HepG2 (cell line): ENCODE measurements at regions not wholly inside any gene's neighbourhood (a gene's known extent, or its start where the extent isn't known, plus 50 kb on each side); places are given as distances from the start of the nearest gene placed in this dataset.

Experiments
- CHD2 ChIP-seq: IDR thresholded peaks from 2 replicates; pipeline ENCODE4 v1.6.1; 2011; ENCODE audit warnings: low read depth, low read length, improper control_type of control experiment
- FOXJ3 ChIP-seq: sonication (generic); formaldehyde crosslinking; IDR thresholded peaks from 2 replicates; pipeline ENCODE4 v1.4.0; 2020; ENCODE audit warnings: missing genetic modification reagents, mild to moderate bottlenecking, borderline replicate concordance
- HDAC2 ChIP-seq: sonication (generic); formaldehyde crosslinking; IDR thresholded peaks from 2 replicates; pipeline ENCODE4 v1.4.0; 2020; ENCODE audit warnings: missing genetic modification reagents
- KMT2B ChIP-seq: IDR thresholded peaks from 2 replicates; pipeline ENCODE4 v1.6.1; 2016; ENCODE audit warnings: missing genetic modification reagents, missing compliant biosample characterization
- PBX3 ChIP-seq: sonication (generic); formaldehyde crosslinking; IDR thresholded peaks from 2 replicates; pipeline ENCODE4 v1.8.1; 2023; ENCODE audit warnings: missing genetic modification reagents, inconsistent platforms, borderline replicate concordance
- ZBTB2 ChIP-seq: sonication (generic); formaldehyde crosslinking; IDR thresholded peaks from 2 replicates; pipeline ENCODE4 v1.8.0; 2022; ENCODE audit warnings: low read depth, missing genetic modification reagents
- TF ChIP-seq, protein P1 (sequence below): sonication (generic); formaldehyde crosslinking; IDR thresholded peaks from 2 replicates; pipeline ENCODE4 v1.8.1; 2023; ENCODE audit warnings: mild to moderate bottlenecking, missing genetic modification reagents, borderline replicate concordance
- TF ChIP-seq, protein P2 (sequence below), 2 experiments: IDR thresholded peaks; 2 replicates each; pipeline ENCODE4 v1.6.1; 2011 to 2012; ENCODE audit warnings: low read length in 2 of 2, borderline replicate concordance in 1 of 2, low read depth in 1 of 2, mild to moderate bottlenecking in 1 of 2, moderate library complexity in 1 of 2
- TF ChIP-seq, protein P3 (sequence below): sonication (generic); formaldehyde crosslinking; IDR thresholded peaks from 2 replicates; pipeline ENCODE4 v1.5.1; 2020; ENCODE audit warnings: mild to moderate bottlenecking, missing genetic modification reagents, borderline replicate concordance

DNA sequence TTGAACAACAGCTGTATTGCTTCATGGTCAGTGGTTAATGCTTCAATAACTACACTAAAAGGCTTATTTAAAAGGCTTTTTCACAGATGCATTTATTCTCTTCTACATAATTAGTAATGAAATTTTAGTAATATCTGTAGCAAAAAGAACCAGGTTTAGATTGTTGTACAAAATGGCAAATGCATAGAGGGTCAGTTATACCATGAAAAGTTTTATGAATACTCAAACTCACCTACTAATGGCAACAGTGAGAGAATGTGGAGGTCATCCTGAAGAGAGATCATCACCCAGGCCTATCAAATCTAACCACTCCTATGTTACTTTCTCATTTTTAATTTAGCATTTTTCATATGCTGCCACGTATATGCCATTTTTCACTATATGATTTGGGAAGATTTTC is 444.3 kb upstream of the CDH9 start:
- TF ChIP-seq KMT2B, result no peak
- TF ChIP-seq PBX3 (CRISPR knock-in tag), result no peak
- no peak for TF ChIP-seq CHD2
- TF ChIP-seq, protein P1, sequence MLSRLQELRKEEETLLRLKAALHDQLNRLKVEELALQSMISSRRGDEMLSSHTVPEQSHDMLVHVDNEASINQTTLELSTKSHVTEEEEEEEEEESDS (CRISPR knock-in tag), result no peak
- TF ChIP-seq, protein P2, sequence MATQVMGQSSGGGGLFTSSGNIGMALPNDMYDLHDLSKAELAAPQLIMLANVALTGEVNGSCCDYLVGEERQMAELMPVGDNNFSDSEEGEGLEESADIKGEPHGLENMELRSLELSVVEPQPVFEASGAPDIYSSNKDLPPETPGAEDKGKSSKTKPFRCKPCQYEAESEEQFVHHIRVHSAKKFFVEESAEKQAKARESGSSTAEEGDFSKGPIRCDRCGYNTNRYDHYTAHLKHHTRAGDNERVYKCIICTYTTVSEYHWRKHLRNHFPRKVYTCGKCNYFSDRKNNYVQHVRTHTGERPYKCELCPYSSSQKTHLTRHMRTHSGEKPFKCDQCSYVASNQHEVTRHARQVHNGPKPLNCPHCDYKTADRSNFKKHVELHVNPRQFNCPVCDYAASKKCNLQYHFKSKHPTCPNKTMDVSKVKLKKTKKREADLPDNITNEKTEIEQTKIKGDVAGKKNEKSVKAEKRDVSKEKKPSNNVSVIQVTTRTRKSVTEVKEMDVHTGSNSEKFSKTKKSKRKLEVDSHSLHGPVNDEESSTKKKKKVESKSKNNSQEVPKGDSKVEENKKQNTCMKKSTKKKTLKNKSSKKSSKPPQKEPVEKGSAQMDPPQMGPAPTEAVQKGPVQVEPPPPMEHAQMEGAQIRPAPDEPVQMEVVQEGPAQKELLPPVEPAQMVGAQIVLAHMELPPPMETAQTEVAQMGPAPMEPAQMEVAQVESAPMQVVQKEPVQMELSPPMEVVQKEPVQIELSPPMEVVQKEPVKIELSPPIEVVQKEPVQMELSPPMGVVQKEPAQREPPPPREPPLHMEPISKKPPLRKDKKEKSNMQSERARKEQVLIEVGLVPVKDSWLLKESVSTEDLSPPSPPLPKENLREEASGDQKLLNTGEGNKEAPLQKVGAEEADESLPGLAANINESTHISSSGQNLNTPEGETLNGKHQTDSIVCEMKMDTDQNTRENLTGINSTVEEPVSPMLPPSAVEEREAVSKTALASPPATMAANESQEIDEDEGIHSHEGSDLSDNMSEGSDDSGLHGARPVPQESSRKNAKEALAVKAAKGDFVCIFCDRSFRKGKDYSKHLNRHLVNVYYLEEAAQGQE (IDR thresholded peaks at IDR 0.05; ENCODE audit: borderline replicate concordance in 1 of 2, low read depth in 1 of 2, low read length in 2 of 2), result no peak
- TF ChIP-seq FOXJ3, result no peak
- no peak for TF ChIP-seq HDAC2
- no peak for TF ChIP-seq ZBTB2 (CRISPR knock-in tag)
- TF ChIP-seq, protein P3, sequence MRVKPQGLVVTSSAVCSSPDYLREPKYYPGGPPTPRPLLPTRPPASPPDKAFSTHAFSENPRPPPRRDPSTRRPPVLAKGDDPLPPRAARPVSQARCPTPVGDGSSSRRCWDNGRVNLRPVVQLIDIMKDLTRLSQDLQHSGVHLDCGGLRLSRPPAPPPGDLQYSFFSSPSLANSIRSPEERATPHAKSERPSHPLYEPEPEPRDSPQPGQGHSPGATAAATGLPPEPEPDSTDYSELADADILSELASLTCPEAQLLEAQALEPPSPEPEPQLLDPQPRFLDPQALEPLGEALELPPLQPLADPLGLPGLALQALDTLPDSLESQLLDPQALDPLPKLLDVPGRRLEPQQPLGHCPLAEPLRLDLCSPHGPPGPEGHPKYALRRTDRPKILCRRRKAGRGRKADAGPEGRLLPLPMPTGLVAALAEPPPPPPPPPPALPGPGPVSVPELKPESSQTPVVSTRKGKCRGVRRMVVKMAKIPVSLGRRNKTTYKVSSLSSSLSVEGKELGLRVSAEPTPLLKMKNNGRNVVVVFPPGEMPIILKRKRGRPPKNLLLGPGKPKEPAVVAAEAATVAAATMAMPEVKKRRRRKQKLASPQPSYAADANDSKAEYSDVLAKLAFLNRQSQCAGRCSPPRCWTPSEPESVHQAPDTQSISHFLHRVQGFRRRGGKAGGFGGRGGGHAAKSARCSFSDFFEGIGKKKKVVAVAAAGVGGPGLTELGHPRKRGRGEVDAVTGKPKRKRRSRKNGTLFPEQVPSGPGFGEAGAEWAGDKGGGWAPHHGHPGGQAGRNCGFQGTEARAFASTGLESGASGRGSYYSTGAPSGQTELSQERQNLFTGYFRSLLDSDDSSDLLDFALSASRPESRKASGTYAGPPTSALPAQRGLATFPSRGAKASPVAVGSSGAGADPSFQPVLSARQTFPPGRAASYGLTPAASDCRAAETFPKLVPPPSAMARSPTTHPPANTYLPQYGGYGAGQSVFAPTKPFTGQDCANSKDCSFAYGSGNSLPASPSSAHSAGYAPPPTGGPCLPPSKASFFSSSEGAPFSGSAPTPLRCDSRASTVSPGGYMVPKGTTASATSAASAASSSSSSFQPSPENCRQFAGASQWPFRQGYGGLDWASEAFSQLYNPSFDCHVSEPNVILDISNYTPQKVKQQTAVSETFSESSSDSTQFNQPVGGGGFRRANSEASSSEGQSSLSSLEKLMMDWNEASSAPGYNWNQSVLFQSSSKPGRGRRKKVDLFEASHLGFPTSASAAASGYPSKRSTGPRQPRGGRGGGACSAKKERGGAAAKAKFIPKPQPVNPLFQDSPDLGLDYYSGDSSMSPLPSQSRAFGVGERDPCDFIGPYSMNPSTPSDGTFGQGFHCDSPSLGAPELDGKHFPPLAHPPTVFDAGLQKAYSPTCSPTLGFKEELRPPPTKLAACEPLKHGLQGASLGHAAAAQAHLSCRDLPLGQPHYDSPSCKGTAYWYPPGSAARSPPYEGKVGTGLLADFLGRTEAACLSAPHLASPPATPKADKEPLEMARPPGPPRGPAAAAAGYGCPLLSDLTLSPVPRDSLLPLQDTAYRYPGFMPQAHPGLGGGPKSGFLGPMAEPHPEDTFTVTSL (CRISPR knock-in tag), result no peak
